ENCODE measurements at regions not wholly inside any gene's neighbourhood (a gene's known extent, or its start where the extent isn't known, plus 50 kb on each side); places are given as distances from the start of the nearest gene placed in this dataset.

DNA sequence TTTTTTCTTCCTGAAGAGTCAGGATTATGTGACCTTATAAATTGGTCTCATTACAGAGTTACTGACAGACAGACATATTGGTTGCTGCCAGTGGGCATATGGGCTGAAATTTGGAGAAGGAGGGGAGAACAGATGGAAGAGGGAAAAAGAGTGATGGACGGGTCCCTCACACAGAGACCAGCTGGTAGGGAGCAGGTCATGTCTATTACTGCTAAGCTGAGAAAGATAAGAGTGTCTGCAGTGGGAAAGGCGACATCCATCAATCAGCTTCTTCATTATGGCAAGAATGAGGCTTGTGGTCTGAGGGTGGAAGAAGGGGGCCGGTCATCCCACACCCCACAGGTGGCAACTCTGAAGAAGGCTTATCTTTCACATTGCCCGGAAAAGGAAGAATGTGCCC, 353.8 kb upstream of the RSPO3 start:
- no peak for DNase-seq (ENCODE audit: low spot score)
- no peak for TF ChIP-seq MYBL2 (CRISPR knock-in tag; IDR thresholded peaks at IDR 0.05)
- TF ChIP-seq, protein P1, sequence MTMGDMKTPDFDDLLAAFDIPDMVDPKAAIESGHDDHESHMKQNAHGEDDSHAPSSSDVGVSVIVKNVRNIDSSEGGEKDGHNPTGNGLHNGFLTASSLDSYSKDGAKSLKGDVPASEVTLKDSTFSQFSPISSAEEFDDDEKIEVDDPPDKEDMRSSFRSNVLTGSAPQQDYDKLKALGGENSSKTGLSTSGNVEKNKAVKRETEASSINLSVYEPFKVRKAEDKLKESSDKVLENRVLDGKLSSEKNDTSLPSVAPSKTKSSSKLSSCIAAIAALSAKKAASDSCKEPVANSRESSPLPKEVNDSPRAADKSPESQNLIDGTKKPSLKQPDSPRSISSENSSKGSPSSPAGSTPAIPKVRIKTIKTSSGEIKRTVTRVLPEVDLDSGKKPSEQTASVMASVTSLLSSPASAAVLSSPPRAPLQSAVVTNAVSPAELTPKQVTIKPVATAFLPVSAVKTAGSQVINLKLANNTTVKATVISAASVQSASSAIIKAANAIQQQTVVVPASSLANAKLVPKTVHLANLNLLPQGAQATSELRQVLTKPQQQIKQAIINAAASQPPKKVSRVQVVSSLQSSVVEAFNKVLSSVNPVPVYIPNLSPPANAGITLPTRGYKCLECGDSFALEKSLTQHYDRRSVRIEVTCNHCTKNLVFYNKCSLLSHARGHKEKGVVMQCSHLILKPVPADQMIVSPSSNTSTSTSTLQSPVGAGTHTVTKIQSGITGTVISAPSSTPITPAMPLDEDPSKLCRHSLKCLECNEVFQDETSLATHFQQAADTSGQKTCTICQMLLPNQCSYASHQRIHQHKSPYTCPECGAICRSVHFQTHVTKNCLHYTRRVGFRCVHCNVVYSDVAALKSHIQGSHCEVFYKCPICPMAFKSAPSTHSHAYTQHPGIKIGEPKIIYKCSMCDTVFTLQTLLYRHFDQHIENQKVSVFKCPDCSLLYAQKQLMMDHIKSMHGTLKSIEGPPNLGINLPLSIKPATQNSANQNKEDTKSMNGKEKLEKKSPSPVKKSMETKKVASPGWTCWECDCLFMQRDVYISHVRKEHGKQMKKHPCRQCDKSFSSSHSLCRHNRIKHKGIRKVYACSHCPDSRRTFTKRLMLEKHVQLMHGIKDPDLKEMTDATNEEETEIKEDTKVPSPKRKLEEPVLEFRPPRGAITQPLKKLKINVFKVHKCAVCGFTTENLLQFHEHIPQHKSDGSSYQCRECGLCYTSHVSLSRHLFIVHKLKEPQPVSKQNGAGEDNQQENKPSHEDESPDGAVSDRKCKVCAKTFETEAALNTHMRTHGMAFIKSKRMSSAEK (CRISPR knock-in tag; IDR thresholded peaks at IDR 0.05; ENCODE audit: borderline replicate concordance), result no peak
- TF ChIP-seq, protein P2, sequence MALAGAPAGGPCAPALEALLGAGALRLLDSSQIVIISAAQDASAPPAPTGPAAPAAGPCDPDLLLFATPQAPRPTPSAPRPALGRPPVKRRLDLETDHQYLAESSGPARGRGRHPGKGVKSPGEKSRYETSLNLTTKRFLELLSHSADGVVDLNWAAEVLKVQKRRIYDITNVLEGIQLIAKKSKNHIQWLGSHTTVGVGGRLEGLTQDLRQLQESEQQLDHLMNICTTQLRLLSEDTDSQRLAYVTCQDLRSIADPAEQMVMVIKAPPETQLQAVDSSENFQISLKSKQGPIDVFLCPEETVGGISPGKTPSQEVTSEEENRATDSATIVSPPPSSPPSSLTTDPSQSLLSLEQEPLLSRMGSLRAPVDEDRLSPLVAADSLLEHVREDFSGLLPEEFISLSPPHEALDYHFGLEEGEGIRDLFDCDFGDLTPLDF (CRISPR knock-in tag; IDR thresholded peaks at IDR 0.05), result no peak
- no peak for TF ChIP-seq ZNF423 (CRISPR knock-in tag; IDR thresholded peaks at IDR 0.05)
- no peak for TF ChIP-seq SP1 (CRISPR knock-in tag; conservative IDR thresholded peaks at IDR 0.05)
- TF ChIP-seq, protein P3, sequence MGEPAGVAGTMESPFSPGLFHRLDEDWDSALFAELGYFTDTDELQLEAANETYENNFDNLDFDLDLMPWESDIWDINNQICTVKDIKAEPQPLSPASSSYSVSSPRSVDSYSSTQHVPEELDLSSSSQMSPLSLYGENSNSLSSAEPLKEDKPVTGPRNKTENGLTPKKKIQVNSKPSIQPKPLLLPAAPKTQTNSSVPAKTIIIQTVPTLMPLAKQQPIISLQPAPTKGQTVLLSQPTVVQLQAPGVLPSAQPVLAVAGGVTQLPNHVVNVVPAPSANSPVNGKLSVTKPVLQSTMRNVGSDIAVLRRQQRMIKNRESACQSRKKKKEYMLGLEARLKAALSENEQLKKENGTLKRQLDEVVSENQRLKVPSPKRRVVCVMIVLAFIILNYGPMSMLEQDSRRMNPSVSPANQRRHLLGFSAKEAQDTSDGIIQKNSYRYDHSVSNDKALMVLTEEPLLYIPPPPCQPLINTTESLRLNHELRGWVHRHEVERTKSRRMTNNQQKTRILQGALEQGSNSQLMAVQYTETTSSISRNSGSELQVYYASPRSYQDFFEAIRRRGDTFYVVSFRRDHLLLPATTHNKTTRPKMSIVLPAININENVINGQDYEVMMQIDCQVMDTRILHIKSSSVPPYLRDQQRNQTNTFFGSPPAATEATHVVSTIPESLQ (CRISPR knock-in tag; IDR thresholded peaks at IDR 0.05), result no peak
- TF ChIP-seq, protein P4, sequence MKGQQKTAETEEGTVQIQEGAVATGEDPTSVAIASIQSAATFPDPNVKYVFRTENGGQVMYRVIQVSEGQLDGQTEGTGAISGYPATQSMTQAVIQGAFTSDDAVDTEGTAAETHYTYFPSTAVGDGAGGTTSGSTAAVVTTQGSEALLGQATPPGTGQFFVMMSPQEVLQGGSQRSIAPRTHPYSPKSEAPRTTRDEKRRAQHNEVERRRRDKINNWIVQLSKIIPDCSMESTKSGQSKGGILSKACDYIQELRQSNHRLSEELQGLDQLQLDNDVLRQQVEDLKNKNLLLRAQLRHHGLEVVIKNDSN (CRISPR knock-in tag; IDR thresholded peaks at IDR 0.05), result no peak
- TF ChIP-seq, protein P5, sequence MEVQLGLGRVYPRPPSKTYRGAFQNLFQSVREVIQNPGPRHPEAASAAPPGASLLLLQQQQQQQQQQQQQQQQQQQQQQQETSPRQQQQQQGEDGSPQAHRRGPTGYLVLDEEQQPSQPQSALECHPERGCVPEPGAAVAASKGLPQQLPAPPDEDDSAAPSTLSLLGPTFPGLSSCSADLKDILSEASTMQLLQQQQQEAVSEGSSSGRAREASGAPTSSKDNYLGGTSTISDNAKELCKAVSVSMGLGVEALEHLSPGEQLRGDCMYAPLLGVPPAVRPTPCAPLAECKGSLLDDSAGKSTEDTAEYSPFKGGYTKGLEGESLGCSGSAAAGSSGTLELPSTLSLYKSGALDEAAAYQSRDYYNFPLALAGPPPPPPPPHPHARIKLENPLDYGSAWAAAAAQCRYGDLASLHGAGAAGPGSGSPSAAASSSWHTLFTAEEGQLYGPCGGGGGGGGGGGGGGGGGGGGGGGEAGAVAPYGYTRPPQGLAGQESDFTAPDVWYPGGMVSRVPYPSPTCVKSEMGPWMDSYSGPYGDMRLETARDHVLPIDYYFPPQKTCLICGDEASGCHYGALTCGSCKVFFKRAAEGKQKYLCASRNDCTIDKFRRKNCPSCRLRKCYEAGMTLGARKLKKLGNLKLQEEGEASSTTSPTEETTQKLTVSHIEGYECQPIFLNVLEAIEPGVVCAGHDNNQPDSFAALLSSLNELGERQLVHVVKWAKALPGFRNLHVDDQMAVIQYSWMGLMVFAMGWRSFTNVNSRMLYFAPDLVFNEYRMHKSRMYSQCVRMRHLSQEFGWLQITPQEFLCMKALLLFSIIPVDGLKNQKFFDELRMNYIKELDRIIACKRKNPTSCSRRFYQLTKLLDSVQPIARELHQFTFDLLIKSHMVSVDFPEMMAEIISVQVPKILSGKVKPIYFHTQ (CRISPR knock-in tag; IDR thresholded peaks at IDR 0.05), result no peak
- TF ChIP-seq, protein P6, sequence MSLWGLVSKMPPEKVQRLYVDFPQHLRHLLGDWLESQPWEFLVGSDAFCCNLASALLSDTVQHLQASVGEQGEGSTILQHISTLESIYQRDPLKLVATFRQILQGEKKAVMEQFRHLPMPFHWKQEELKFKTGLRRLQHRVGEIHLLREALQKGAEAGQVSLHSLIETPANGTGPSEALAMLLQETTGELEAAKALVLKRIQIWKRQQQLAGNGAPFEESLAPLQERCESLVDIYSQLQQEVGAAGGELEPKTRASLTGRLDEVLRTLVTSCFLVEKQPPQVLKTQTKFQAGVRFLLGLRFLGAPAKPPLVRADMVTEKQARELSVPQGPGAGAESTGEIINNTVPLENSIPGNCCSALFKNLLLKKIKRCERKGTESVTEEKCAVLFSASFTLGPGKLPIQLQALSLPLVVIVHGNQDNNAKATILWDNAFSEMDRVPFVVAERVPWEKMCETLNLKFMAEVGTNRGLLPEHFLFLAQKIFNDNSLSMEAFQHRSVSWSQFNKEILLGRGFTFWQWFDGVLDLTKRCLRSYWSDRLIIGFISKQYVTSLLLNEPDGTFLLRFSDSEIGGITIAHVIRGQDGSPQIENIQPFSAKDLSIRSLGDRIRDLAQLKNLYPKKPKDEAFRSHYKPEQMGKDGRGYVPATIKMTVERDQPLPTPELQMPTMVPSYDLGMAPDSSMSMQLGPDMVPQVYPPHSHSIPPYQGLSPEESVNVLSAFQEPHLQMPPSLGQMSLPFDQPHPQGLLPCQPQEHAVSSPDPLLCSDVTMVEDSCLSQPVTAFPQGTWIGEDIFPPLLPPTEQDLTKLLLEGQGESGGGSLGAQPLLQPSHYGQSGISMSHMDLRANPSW (CRISPR knock-in tag; conservative IDR thresholded peaks at IDR 0.05; ENCODE audit: low read depth), result no peak
- TF ChIP-seq, protein P7, sequence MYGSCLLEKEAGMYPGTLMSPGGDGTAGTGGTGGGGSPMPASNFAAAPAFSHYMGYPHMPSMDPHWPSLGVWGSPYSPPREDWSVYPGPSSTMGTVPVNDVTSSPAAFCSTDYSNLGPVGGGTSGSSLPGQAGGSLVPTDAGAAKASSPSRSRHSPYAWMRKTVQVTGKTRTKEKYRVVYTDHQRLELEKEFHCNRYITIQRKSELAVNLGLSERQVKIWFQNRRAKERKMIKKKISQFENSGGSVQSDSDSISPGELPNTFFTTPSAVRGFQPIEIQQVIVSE (CRISPR knock-in tag; IDR thresholded peaks at IDR 0.05; ENCODE audit: borderline replicate concordance), result no peak
- no peak overlapping the region for H3K27ac Mint-ChIP-seq
- ChIA-PET CTCF (no interaction called here), POLR2A (no interaction called here)
- H3K9me3 Mint-ChIP-seq, result no peaks in the 10 kb centered on the region
- H3K36me3 Mint-ChIP-seq, result no peaks in the 10 kb centered on the region
- peaks cover 5% of the 10 kb centered on the region for H3K27me3 Mint-ChIP-seq (ENCODE audit: low read depth)
- H3K4me3 Mint-ChIP-seq, result no peak overlapping the region
- ATAC-seq, result no peak
- H3K4me1 Mint-ChIP-seq, result peaks cover 4% of the 10 kb centered on the region; the same call in 1 of the 2 replicates

Data from WTC11 (cell line).